HCEC 1CT (cell line): ENCODE measurements at regions not wholly inside any gene's neighbourhood (a gene's known extent, or its start where the extent isn't known, plus 50 kb on each side); places are given as distances from the start of the nearest gene placed in this dataset.
"Not testable (repeated sequence)": the region's sequence is repeated elsewhere in the genome, so short reads cannot be mapped to it uniquely, and the experiment has no call there.

ENCODE experiments used
- DNase-seq: peaks from one replicate; pipeline ENCODE4 v3.0.0-alpha.2; 2017

DNA sequence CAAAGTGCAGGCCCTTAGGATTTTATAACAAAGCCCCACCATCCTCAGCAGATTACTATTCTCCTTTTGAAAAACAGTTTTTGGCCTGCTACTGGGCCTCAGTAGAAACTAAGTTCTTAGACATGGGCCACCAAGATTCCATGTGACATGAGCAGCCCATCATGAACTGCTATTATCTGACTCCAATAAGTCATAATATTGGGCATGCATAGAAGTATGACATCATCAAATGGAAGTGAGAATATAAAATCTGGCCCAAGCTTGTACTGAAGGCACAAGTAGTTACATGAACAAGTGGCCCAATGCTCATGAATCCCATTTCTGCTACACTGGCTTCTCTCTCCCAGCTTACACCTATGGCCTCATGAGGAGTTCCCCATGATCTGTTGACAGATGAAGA is 404.8 kb downstream of the EPHA5 start:
- no peak for DNase-seq

GRCh38 chr4:65259296-65259695 is 411.0 kb downstream of the EPHA5 start:
- no peak for DNase-seq

DNA sequence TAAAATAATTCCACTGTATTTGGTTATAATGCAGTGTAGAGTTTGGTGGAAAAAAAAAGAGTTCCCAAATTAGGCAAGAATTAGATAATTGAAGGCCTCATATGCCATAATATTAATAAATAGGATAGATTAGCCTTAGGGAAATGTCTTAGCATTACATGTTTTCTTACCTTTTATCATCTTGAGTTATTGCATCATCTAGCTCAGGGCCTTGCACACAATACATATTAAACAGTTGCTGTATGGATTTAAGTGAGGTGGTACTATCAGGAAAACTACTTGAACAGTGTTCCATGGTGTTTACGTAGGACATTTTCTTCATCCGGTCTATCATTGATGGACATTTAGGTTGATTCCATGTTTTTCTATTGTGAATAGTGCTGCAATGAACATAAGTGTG is 419.4 kb downstream of the EPHA5 start:
- DNase-seq: no peak

DNA sequence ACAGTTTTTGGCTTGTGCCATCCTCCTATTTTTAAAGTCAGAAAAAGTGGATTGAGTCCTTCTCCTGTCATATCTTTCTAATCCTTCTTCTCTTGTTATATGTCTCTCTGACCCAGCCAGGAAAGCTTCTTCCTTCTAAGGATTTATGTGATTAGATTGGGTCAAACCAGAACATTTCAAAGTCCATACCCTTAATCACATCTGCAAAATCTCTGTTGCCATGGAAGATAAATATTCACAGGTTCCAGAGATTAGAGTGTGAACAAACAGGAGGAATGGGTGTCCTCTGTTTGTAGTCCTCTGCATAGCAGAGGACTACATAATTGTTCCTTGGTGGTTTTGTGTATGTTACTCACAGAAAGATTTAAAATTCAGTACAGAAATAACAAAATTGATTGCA is 421.2 kb downstream of the EPHA5 start:
- DNase-seq: no peak

GRCh38 chr4:65242156-65242846 is 428.0 kb downstream of the EPHA5 start:
- no peak for DNase-seq

DNA sequence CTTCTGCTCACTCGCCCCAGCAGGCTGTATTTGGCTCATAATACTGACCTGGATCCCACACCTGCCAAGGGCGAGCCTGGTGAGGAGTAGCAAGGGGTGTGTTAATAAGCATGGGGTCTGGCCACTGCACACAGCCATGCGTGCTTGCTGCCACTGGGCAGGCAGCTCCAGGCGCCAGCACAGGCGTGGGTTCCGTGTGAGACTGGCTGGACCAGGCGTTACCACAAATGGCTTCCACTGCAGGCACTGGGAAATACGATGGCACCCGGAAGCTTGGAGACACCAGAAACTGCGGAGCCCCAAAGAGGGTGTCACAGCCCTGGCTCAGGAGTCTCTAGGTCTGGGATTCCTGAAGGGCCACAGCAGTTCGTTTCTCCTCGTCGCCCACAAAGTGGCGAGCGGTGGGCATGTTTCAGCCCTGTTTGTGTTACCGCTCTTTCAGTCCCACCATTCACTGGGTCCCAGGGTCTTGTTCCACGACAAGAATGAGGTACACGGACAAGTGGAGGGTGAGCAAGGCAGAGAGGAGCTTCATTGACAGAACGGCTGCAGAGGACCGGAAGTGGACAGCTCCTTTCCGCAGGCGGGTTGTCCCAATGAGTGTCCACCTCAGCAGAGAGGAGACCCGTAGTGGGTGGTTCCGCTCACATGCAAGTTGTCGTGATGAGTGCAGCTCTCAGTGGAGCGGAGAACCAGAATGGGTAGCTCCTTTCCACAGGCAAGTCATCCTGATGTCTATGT is 428.9 kb downstream of the EPHA5 start:
- DNase-seq: no peak

- no peak for DNase-seq
These were observed 436.2 kb downstream of the EPHA5 start for GRCh38 chr4:65234061-65234460.

DNA sequence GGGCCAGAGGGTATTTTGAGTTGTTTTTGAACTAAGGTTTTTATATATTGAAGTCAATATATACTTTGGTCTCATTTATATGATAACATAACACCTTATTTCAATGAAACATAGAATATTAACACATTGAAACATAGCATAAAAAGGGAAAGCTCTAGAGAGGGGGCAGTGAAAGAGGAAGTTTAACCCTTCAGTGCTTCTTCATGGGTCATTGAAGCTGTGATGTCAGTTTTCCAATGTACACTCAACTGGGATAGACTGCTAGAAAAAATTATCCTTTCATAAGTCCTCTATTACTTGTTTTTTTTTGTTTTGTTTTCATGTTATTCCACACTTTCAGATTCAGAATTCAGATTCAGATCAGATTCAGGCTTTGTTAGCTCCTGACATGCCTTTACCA is 442.7 kb downstream of the EPHA5 start:
- no peak for DNase-seq

- no peak for DNase-seq
These were observed 446.7 kb downstream of the EPHA5 start for GRCh38 chr4:65223601-65224000.

GRCh38 chr4:65223074-65223473 is 447.2 kb downstream of the EPHA5 start:
- not testable (repeated sequence) for DNase-seq

GRCh38 chr4:65217179-65217578 is 453.1 kb downstream of the EPHA5 start:
- DNase-seq: no peak

DNA sequence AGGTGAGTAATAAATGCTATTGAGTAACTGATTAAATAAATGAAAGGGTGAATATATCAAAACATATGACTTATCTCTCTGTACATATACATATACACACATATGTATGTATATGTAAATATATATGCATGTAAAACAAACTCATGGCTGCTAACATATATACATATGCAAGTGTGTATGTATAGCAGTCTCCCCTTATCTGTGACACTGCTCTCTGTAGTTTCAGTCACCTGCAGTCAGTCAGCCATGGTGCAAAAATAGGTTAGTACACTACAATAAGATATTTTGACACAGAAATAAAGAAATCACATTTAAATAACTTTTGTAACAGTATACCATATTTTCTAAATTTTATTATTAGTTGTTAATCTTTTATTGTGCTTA is 467.4 kb downstream of the EPHA5 start:
- no peak for DNase-seq

DNA sequence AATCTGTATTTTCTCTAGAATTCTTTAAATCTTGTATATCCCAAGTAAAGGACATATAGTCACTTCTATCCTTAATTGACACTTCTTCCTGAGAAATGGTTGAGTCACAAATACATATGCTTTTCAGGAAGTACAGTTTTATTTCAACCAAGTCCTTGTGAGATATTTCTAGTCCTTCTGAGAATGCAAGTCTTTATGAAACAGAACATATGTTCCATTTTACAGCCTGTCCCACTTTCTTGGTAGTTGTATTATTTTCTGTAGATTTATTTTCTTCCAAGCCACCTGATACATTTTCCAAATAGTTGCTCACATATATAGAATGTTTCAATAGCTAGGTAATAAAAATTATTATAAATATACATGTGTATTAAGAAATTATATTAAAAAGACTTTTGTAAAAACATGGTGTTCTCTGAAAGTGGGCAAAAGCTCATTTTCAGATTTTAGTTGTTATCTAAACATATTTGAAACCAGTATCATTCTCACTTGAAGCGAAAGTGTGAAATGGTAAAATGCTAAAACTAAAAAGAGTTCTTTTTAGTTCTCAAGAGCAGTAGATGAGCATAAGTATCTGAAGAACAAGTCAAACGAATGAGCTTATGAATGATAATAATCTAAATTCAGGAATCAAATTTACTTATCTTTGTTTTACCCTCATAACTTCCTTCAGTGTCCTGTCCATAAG is 468.0 kb downstream of the EPHA5 start:
- no peak for DNase-seq

- no peak for DNase-seq
These were observed 474.6 kb downstream of the EPHA5 start for GRCh38 chr4:65195666-65196065.

- DNase-seq: no peak
These were observed 475.3 kb downstream of the EPHA5 start for GRCh38 chr4:65195002-65195401.

- DNase-seq: no peak
These were observed 476.3 kb downstream of the EPHA5 start for GRCh38 chr4:65193985-65194384.

- DNase-seq: no peak
These were observed 479.5 kb downstream of the EPHA5 start for GRCh38 chr4:65190780-65191179.

DNA sequence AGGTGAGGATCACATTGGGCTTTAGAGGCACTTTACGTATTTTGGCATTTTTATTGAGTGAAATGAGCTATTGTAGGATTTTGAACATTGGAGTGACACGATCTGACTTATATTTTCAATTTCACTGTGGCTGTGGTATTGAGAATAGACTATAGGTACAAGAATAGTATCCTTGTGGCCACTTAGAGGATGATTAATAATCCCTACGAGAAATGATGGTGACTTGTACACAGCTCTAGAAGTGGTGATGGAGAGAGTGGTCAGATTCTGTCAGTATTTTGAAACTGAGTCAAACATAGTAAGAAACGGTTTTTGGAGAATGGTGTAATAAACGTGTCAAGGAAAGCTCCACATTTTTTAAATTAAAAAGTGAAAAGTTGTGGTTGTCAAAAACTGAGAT is 494.7 kb downstream of the EPHA5 start:
- no peak for DNase-seq

DNA sequence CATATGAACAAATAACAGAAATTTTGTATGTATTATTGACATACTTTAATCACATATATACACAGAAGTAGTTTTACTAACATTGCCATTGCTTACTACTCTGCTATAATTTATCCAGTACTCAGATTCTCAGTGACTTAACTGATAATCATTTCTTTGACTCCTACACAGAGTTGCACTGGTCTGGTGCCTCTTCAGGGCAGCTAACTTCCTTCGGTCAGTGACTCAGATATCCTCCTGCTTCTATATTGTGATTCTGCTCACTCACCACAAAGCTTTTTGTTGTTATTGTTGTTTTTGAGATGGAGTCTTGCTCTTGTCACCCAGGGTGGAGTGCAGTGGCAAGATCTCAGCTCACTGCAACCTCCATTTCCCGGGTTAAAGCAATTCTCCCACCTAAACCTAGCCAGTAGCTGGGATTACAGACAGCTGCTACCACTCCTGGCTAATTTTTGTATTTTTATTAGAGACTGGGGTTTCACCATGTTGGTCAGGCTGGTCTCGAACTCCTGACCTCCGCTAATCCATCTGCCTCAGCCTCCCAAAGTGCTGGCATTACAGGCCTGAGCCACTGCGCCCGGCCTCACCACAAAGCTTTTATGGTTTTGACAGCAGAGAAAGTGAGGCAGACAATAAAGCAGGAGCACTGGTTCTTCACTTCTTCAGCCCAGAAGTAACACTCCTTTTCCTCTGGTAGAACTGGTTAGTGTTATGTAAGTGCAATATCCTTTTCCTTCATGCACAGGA is 499.3 kb downstream of the EPHA5 start:
- DNase-seq: no peak

- no peak for DNase-seq
These were observed 502.6 kb downstream of the EPHA5 start for GRCh38 chr4:65167719-65168118.

GRCh38 chr4:65152205-65152604 is 518.1 kb downstream of the EPHA5 start:
- no peak for DNase-seq

DNA sequence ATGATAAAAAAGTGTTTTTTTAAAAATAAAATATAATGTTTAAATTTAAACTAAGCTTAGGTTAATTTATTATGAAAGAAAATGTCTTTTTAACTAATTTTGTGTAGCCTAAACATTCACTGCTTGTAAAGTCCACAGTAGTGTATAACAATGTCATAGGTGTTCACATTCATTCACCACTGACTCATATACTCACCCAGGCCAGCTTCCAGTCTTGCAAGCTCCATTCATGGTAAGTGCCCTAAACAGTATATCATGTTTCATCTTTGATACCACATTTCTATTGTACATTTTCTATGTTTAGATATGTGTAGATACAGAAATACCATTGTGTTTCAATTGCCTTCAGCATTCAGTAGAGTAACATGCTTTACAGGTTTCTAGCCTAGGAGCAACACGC is 530.3 kb downstream of the EPHA5 start:
- DNase-seq: no peak

- DNase-seq: no peak
These were observed 544.1 kb downstream of the EPHA5 start for GRCh38 chr4:65126200-65126599.
